Mesodermal cell (in vitro differentiated cells): ENCODE measurements at regions not wholly inside any gene's neighbourhood (a gene's known extent, or its start where the extent isn't known, plus 50 kb on each side); places are given as distances from the start of the nearest gene placed in this dataset.

Experiments used
- H3K27ac ChIP-seq: 2 replicates; pipeline ENCODE4 v1.7.0; 2013; ENCODE audit warnings: mild to moderate bottlenecking, low read depth, low read length, moderate library complexity; ENCODE audit not compliant: severe bottlenecking
- H3K36me3 ChIP-seq: 2 replicates; pipeline ENCODE4 v1.7.1; 2013; ENCODE audit warnings: mild to moderate bottlenecking, low read length, moderate library complexity; ENCODE audit not compliant: control insufficient read depth, insufficient read depth
- H3K4me1 ChIP-seq: one replicate; pipeline ENCODE4 v1.7.1; 2013; ENCODE audit warnings: mild to moderate bottlenecking, low read length; ENCODE audit not compliant: insufficient read depth, control insufficient read depth, poor library complexity, severe bottlenecking
- H3K4me3 ChIP-seq: 2 replicates; pipeline ENCODE4 v1.7.0; 2013; ENCODE audit warnings: low read length, control low read depth, mild to moderate bottlenecking; ENCODE audit not compliant: insufficient read depth, poor library complexity, severe bottlenecking; ENCODE audit errors: extremely low read depth
- H3K9me3 ChIP-seq: 2 replicates; pipeline ENCODE4 v1.7.1; 2013; ENCODE audit warnings: mild to moderate bottlenecking, low read length, moderate library complexity; ENCODE audit not compliant: control insufficient read depth
- WGBS, 2 experiments: methylation state at CpG; one replicate each; pipeline ENCODE4 v1.1.5; 2013; ENCODE audit warnings: missing lambda C conversion rate in 2 of 2; ENCODE audit not compliant: insufficient coverage in 2 of 2; 5-methylcytosine and 5-hydroxymethylcytosine counted together

DNA sequence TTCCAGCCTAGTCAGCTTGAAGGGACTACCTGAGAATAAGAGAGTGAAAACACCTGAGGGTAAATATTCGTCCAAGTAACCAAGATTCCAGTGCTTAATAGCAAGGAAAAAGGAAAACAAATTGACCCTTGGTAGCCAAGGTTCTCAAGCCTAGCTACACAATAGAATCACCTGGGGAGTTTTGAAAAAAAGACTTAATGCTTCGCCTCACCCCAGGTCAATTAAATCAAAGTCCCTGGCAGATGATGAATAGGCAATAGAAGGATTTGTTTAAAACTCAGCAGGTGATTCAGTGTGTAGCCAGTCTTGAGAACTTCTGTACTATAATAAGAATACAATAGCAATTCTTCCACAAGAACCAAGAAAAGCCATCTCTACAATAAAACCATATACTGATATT is 500.2 kb downstream of the XIRP2 start:
- no peak overlapping the region for H3K27ac ChIP-seq
- H3K4me1 ChIP-seq: no peaks in the 10 kb centered on the region
- no peak overlapping the region for H3K4me3 ChIP-seq
- H3K36me3 ChIP-seq: no peaks in the 10 kb centered on the region
- no peaks in the 10 kb centered on the region for H3K9me3 ChIP-seq
- 60 to 80% methylated on average over 1 of the region's 2 CpGs for WGBS, 2 experiments

DNA sequence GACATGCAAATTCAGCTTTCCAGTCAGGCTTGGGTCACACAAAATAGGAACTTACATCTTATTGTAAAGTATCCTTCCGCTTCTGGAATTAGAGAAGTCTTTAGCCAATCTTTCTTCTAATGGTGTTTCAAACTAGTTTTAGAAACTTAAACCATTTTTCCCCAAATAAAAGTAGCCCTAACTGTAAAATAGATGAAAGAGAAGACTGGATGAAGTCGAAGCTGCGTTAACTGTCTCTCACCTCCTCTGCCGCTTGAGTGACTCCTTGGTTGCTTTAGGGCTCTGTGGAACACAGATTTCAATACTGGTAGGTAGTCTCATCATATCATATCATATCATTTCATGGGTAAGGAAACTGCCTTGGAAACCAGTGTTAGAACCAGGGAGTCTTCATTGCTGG is 498.4 kb downstream of the XIRP2 start:
- H3K27ac ChIP-seq: peak overlapping the region; percentile 17
- H3K9me3 ChIP-seq: no peaks in the 10 kb centered on the region
- 90 to 100% methylated on average over 1 to 2 of the region's 4 CpGs for WGBS, 2 experiments
- H3K36me3 ChIP-seq: no peaks in the 10 kb centered on the region
- H3K4me3 ChIP-seq: no peak overlapping the region
- peaks cover 2% of the 10 kb centered on the region for H3K4me1 ChIP-seq

DNA sequence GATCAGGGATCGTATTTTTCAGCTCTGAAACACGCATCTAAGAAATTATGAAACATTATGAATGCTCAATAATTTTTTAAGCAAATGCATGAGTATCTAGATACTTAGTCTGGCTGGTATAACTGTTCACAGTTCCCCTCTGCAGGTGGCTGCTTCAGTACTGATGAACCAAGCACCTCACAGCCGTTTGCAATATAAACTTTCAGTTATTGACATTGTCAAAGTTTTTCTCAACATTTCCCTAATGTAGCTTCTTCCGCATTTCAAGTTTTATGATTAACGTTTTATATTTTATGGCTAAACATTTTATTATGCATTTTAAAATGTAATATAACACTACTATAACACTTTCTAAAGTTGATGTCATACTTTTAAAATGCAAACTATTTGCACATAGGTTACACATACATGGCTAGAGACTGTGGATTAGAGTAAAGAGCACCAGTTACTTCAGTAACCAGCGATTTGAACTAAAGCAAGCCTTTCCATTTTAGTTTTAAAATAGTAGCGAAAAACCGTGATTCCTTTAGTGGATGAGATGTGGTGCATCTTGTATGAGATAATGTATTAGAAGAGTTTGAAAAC is 495.4 kb downstream of the XIRP2 start:
- no peaks in the 10 kb centered on the region for H3K9me3 ChIP-seq
- WGBS, 2 experiments: 67 to 85% methylated on average over 1 to 3 of the region's 8 CpGs

DNA sequence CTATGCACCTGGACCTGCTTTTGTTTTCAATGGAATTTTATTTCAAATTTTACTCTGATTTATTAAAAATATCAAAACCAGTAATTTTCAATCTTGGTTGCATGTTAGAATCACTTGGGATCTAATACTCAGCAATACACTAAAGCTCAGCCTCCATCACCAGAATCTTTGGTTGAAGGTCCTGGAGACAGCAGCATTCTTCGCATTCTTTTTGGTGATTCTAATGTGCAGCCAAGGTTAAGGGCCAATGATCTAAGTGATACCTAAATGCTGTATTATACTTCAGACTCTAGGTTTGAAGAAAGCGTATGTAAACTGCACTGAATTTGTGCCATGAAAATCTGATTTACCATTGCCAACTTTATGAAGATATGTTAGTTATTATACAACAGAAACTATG is 493.1 kb downstream of the XIRP2 start:
- WGBS, 2 experiments: 100% methylated on average over 1 of the region's 2 CpGs; no CpG with 5 or more reads in 1 of the 2 experiments
- Histone ChIP-seq H3K36me3 (no peaks in the 10 kb centered on the region), H3K4me1 (peaks cover 7% of the 10 kb centered on the region), H3K9me3 (peaks cover 3% of the 10 kb centered on the region), H3K27ac (no peak overlapping the region), H3K4me3 (no peak overlapping the region)

More for the DNA sequence above, 495.4 kb downstream of the XIRP2 start:
- no peak overlapping the region for H3K27ac ChIP-seq
- H3K36me3 ChIP-seq: no peaks in the 10 kb centered on the region
- H3K4me1 ChIP-seq: peaks cover 7% of the 10 kb centered on the region
- H3K4me3 ChIP-seq: no peak overlapping the region

DNA sequence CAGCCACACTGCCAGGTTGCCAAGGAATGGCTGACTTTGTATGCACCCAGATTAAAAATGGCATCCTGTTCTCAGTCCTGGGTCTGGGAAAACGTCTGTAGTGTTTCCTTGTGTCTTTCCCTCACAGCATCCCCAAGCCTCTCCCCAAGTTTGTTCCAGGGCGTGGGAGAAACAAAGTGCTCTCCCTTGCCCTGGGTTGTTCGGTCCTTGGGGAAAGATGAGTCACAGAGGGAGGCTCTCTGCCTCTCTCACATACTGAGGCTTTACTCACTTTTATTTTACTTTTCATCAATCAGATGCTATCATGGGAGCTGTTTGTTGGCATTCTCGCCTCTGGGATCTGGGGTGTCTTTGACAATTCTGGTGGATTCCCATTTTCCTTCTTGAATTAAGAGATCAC is 492.3 kb downstream of the XIRP2 start:
- Histone ChIP-seq H3K4me3 (no peak overlapping the region), H3K9me3 (peaks cover 3% of the 10 kb centered on the region), H3K4me1 (peaks cover 7% of the 10 kb centered on the region), H3K27ac (no peak overlapping the region), H3K36me3 (no peaks in the 10 kb centered on the region)
- WGBS, 2 experiments: 38 to 78% methylated on average over 1 to 4 of the region's 4 CpGs

DNA sequence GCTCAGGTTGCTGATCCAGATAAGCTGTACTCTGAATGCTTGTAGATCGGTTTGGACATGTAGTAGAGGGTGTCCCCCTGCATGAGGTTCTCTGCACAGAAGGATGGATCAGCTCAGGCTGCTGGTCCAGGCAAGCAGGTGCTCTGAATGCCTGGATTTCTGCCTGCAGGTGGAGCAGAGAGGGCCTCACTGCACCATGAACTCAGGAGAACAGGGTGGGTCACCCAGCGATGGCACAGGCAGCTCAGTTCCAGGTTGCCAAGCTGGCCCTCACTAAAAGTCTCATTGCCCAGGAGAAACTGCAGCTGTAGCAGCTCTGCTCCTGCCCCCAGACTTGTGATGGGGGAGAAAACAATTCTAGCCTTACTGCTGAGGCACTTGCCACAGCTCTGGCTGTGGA is 491.8 kb downstream of the XIRP2 start:
- H3K4me3 ChIP-seq: no peak overlapping the region
- H3K36me3 ChIP-seq: no peaks in the 10 kb centered on the region
- peaks cover 3% of the 10 kb centered on the region for H3K9me3 ChIP-seq
- WGBS, 2 experiments: 80 to 88% methylated on average over 2 of the region's 2 CpGs
- peaks cover 7% of the 10 kb centered on the region for H3K4me1 ChIP-seq
- H3K27ac ChIP-seq: no peak overlapping the region

DNA sequence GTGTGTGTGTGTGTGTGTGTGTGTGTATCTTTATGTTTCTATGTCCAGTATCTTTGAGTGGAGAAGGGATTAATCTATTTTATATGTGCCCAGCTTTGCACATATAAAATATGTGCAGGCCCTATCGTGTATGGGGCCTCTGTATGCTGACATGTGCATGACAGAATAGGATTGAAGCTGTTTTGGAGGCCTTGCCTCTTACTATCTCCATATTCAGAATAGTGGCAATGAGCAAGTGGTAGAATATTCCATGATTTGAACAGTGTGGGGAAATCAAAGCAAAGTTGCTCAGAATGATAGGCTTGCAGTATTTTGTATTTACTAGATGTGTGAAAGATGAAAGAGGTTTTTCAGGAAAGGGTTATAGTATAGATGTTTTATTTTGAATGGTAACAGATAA is 480.8 kb downstream of the XIRP2 start:
- Histone ChIP-seq H3K9me3 (no peaks in the 10 kb centered on the region), H3K27ac (no peak overlapping the region), H3K4me1 (no peaks in the 10 kb centered on the region), H3K36me3 (no peaks in the 10 kb centered on the region), H3K4me3 (no peak overlapping the region)
- WGBS, 2 experiments: 100% methylated on average over 1 of the region's 1 CpG; no CpG with 5 or more reads in 1 of the 2 experiments

DNA sequence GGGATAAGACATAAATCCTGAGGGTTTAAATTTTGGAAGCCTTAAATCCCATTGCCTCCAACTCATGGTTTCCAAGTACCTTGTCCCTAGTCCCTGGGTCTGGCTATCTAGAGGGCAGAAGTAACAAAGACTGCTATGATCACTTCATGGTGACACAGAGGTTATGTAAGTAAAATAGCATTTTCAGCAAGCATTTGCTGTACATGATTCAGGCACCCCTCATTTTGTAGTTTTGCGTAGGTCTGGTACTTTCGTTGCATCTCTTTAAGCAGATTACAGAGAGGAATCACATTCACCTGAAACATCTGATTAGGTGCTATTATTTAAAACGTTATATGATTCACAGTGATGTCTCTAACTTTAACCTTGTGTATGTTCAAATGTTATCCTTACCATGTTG is 480.1 kb downstream of the XIRP2 start:
- Histone ChIP-seq H3K27ac (no peak overlapping the region), H3K9me3 (no peaks in the 10 kb centered on the region), H3K4me3 (no peak overlapping the region), H3K36me3 (no peaks in the 10 kb centered on the region), H3K4me1 (no peaks in the 10 kb centered on the region)
- WGBS, 2 experiments: no CpG with 5 or more reads among the region's 3 CpGs

DNA sequence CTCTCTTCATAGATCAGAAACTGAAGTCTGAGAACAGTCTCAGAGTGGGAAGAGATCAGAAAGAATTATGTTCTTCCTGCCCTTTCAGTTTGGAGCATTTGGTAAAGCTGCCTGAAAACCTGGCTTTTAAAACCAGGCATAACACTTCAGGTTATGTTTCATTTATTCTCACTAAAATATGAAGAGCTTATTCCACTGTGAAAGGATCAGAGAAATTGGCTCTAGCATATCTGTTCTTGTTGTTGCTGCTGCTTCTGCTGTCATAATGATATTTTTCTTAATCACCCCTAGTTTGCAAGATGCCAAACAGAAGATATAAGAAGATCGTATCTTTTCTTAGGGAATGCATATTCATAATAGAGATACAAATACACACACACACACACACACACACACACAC is 476.9 kb downstream of the XIRP2 start:
- H3K4me1 ChIP-seq: no peaks in the 10 kb centered on the region
- no peaks in the 10 kb centered on the region for H3K9me3 ChIP-seq
- no CpG with 5 or more reads among the region's 1 CpG for WGBS, 2 experiments
- H3K36me3 ChIP-seq: no peaks in the 10 kb centered on the region
- no peak overlapping the region for H3K4me3 ChIP-seq
- no peak overlapping the region for H3K27ac ChIP-seq

DNA sequence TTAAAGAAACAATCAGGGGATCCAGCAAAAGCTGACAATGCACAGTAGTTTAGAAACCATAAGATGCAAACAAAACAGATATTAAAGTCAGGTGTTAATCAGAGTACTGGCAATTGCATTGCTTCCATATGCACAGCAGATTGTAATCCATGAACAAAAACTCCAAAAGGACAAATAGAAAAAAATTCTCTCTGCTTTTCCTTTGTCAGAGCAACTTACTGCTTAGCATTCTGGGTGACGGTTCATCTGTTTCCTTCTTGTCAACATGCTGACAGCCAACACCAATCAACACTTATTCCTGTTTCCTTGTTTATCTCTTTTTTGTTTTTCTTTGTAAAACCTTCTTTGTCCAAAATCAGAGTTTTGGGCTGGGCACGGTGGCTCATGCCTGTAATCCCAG is 473.1 kb downstream of the XIRP2 start:
- no peak overlapping the region for H3K4me3 ChIP-seq
- no peaks in the 10 kb centered on the region for H3K36me3 ChIP-seq
- no peak overlapping the region for H3K27ac ChIP-seq
- no peaks in the 10 kb centered on the region for H3K4me1 ChIP-seq
- 45 to 50% methylated on average over 2 of the region's 2 CpGs for WGBS, 2 experiments
- H3K9me3 ChIP-seq: no peaks in the 10 kb centered on the region

DNA sequence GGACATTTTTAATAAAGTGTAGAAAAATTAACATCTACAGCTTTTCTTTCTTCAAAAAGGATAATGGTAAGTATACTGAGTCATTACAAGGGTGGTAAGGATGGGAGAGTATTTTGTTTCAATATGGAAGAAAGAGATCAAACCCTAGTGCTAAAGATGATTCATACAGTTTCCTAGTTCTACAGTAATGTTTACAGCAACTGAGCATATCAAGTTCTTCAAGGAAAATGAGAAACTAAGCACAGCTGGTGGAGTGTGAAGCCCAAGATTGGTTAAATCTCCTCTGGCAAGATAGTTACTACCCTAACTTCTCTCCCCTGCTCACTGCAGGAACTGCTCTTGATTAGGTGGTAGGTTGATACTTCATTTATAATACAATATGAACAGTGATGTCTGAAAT is 467.5 kb downstream of the XIRP2 start:
- Histone ChIP-seq H3K36me3 (no peaks in the 10 kb centered on the region), H3K9me3 (no peaks in the 10 kb centered on the region), H3K4me1 (no peaks in the 10 kb centered on the region), H3K4me3 (no peak overlapping the region), H3K27ac (no peak overlapping the region)
